PC-9 (cell line): ENCODE measurements at regions not wholly inside any gene's neighbourhood (a gene's known extent, or its start where the extent isn't known, plus 50 kb on each side); places are given as distances from the start of the nearest gene placed in this dataset.

Experiments
- BruUV-seq: library from RNA; stranded (reverse); fragments of 400-500 nt; replicated peaks from 2 replicates; lab custom pipeline; 2021; lab: Mats Ljungman, UMichigan
- CTCF ChIA-PET: fragments of 300-600 bp; sonication (Branson Sonifier 250); formaldehyde crosslinking; loops from one replicate; lab custom pipeline; 2022; ENCODE audit warnings: antibody characterized with exemption; lab: Charles Lee
- POLR2A ChIA-PET: fragments of 300-600 bp; sonication (Branson Sonifier 250); formaldehyde crosslinking; loops from one replicate; lab custom pipeline; 2022; ENCODE audit warnings: antibody characterized with exemption; ENCODE audit not compliant: unreplicated experiment; lab: Charles Lee
- DNase-seq, 2 experiments: peaks; one replicate each; pipeline versions ENCODE4 v3.0.0 to v3.0.0-alpha.2; 2015 to 2022; ENCODE audit warnings: mixed read lengths in 1 of 2
- H2AFZ ChIP-seq: fragments of 200-600 bp; sonication (generic); 2 replicates; pipeline ENCODE4 v1.8.1; 2017; ENCODE audit warnings: antibody characterized with exemption
- H3F3A ChIP-seq: fragments of 200-600 bp; sonication (generic); 2 replicates; pipeline ENCODE4 v1.8.1; 2017; ENCODE audit warnings: antibody characterized with exemption, mild to moderate bottlenecking, low read depth; ENCODE audit not compliant: insufficient read depth
- H3K27ac ChIP-seq: fragments of 200-600 bp; sonication (generic); 2 replicates; pipeline ENCODE4 v1.6.1; 2016; ENCODE audit warnings: mixed run types
- H3K27me3 ChIP-seq: fragments of 200-600 bp; sonication (generic); 2 replicates; pipeline ENCODE4 v1.6.1; 2016; ENCODE audit warnings: low read depth, mixed run types; ENCODE audit not compliant: insufficient read depth
- H3K36me3 ChIP-seq: fragments of 200-600 bp; sonication (generic); 2 replicates; pipeline ENCODE4 v1.6.1; 2016; ENCODE audit warnings: low read depth, mixed run types
- H3K4me1 ChIP-seq: fragments of 200-600 bp; sonication (generic); replicated peaks from 2 replicates; pipeline ENCODE4 v1.6.1; 2016; ENCODE audit warnings: mixed run types; ENCODE audit not compliant: insufficient read depth
- H3K4me2 ChIP-seq: fragments of 200-600 bp; sonication (generic); 2 replicates; pipeline ENCODE4 v1.6.1; 2017; ENCODE audit warnings: mixed run types
- H3K4me3 ChIP-seq: fragments of 200-600 bp; sonication (generic); 2 replicates; pipeline ENCODE4 v1.6.1; 2016; ENCODE audit warnings: mixed run types
- H3K79me2 ChIP-seq: fragments of 200-600 bp; sonication (generic); 2 replicates; pipeline ENCODE4 v1.6.1; 2017; ENCODE audit warnings: low read depth, mixed run types
- H3K9me2 ChIP-seq: fragments of 200-600 bp; sonication (generic); 2 replicates; pipeline ENCODE4 v1.8.1; 2017; ENCODE audit warnings: mild to moderate bottlenecking; ENCODE audit not compliant: insufficient read depth
- H3K9me3 ChIP-seq: fragments of 200-600 bp; sonication (generic); 2 replicates; pipeline ENCODE4 v1.8.1; 2016; ENCODE audit warnings: low read depth; ENCODE audit not compliant: insufficient read depth
- H4K20me1 ChIP-seq: fragments of 200-600 bp; sonication (generic); 2 replicates; pipeline ENCODE4 v1.8.1; 2017; ENCODE audit not compliant: insufficient read depth
- CTCF ChIP-seq: fragments of 200-600 bp; sonication (generic); conservative IDR thresholded peaks from 2 replicates; pipeline ENCODE4 v1.6.1; 2017; ENCODE audit warnings: mixed run types, antibody characterized with exemption, mild to moderate bottlenecking, moderate library complexity
- EZH2 ChIP-seq: fragments of 200-600 bp; sonication (generic); IDR thresholded peaks from 2 replicates; pipeline ENCODE4 v1.8.0; 2017; ENCODE audit warnings: antibody characterized with exemption, low read depth
- intact Hi-C: fragments of 100-400 bp; cut with micrococcal nuclease; formaldehyde crosslinking; loops from one replicate; pipeline ENCODE4 v1.10.0; 2022; ENCODE audit not compliant: unreplicated experiment

GRCh38 chr21:41689289-41689583 lies 77.6 kb downstream of the RIPK4 start:
- H3K79me2 ChIP-seq, result 0 out of 2 replicates have a peak, but pooled peaks cover 7% of the 10 kb centered on the region
- no peaks in the 10 kb centered on the region for H3K27me3 ChIP-seq
- ChIA-PET POLR2A (no interaction called here), CTCF (interaction anchor here (0.7 kb wide), 2 partner anchors 9 to 67 kb away, joined by 6 to 9 read pairs; no protein-coding TSS in a partner anchor)
- no peaks in the 10 kb centered on the region for H3K9me3 ChIP-seq
- no peak overlapping the region for H2AFZ ChIP-seq
- H3K4me1 ChIP-seq, result peaks cover 51% of the 10 kb centered on the region
- H3K4me3 ChIP-seq, result no peak overlapping the region
- DNase-seq, result no peak
- H3K27ac ChIP-seq, result no peak overlapping the region
- H3K4me2 ChIP-seq, result no peak overlapping the region
- no peaks in the 10 kb centered on the region for H4K20me1 ChIP-seq
- TF ChIP-seq CTCF, result no peak
- no peak for TF ChIP-seq EZH2
- no peaks in the 10 kb centered on the region for H3K9me2 ChIP-seq
- no TSS peak for BruUV-seq
- peaks cover 31% of the 10 kb centered on the region for H3F3A ChIP-seq
- H3K36me3 ChIP-seq, result no peaks in the 10 kb centered on the region
- intact Hi-C loops, result no loop called here

- Histone ChIP-seq H2AFZ (no peak overlapping the region), H3K27ac (0 out of 2 replicates have a peak overlapping the region, but pooled peaks have one; percentile 17), H3K79me2 (0 out of 2 replicates have a peak, but pooled peaks cover 7% of the 10 kb centered on the region), H3K9me2 (no peaks in the 10 kb centered on the region), H3F3A (peaks cover 47% of the 10 kb centered on the region), H3K4me3 (no peak overlapping the region), H4K20me1 (no peaks in the 10 kb centered on the region), H3K4me2 (peak overlapping the region; percentile 32), H3K36me3 (no peaks in the 10 kb centered on the region), H3K9me3 (no peaks in the 10 kb centered on the region), H3K27me3 (no peaks in the 10 kb centered on the region), H3K4me1 (peaks cover 67% of the 10 kb centered on the region)
- ChIA-PET CTCF (no interaction called here), POLR2A (no interaction called here)
- no peak for TF ChIP-seq EZH2
- TF ChIP-seq CTCF, result no peak
- intact Hi-C loops, result no loop called here
- peak in 1 of 2 experiments; percentile 60 for DNase-seq
- no TSS peak for BruUV-seq
These were observed 79.2 kb downstream of the RIPK4 start for GRCh38 chr21:41687633-41688032.

GRCh38 chr21:41686664-41687063 lies 80.2 kb downstream of the RIPK4 start:
- intact Hi-C loops, result no loop called here
- no peak for DNase-seq
- Histone ChIP-seq H3K27ac (peak overlapping the region; percentile 99), H3F3A (peaks cover 56% of the 10 kb centered on the region), H3K9me2 (no peaks in the 10 kb centered on the region), H3K36me3 (no peaks in the 10 kb centered on the region), H3K4me2 (peak overlapping the region; percentile 73; the same call in 1 of the 2 replicates), H3K4me3 (no peak overlapping the region), H3K27me3 (no peaks in the 10 kb centered on the region), H3K9me3 (no peaks in the 10 kb centered on the region), H2AFZ (no peak overlapping the region), H3K4me1 (peaks cover 72% of the 10 kb centered on the region), H4K20me1 (no peaks in the 10 kb centered on the region), H3K79me2 (peaks cover 15% of the 10 kb centered on the region; the same call in 1 of the 2 replicates)
- ChIA-PET CTCF (no interaction called here), POLR2A (no interaction called here)
- no peak for TF ChIP-seq EZH2
- TF ChIP-seq CTCF, result no peak
- BruUV-seq, result no TSS peak
